Adrenal gland (tissue), 5 donors: ENCODE measurements at regions not wholly inside any gene's neighbourhood (a gene's known extent, or its start where the extent isn't known, plus 50 kb on each side); places are given as distances from the start of the nearest gene placed in this dataset.

Source experiments
- POLR2A ChIP-seq, 2 donors: fragments of 450-650 bp; IDR thresholded peaks; one replicate each; pipeline ENCODE4 v1.6.1; 2017; ENCODE audit warnings: antibody characterized with exemption in 2 of 2, mild to moderate bottlenecking in 2 of 2, moderate library complexity in 1 of 2
- TF ChIP-seq, protein P1 (sequence below), 6 experiments: fragments of 450-650 bp in 4 of 6; fragments of 200-600 bp in 2 of 6; sonication (generic) in 1 of 6; IDR thresholded peaks; 1 replicate in 5 of 6; 2 replicates in 1 of 6; pipeline versions ENCODE4 v1.5.1 to v1.8.0; 2016 to 2021; ENCODE audit warnings: antibody characterized with exemption in 6 of 6, mild to moderate bottlenecking in 2 of 6, moderate library complexity in 1 of 6
- donor health status: DM: no; HTN: no; CAD: no.

GRCh38 chr10:43931308-43931930 lies 282.7 kb upstream of the ZNF32 start:
- TF ChIP-seq POLR2A (IDR thresholded peaks at IDR 0.05) = no peak
- TF ChIP-seq, protein P1, sequence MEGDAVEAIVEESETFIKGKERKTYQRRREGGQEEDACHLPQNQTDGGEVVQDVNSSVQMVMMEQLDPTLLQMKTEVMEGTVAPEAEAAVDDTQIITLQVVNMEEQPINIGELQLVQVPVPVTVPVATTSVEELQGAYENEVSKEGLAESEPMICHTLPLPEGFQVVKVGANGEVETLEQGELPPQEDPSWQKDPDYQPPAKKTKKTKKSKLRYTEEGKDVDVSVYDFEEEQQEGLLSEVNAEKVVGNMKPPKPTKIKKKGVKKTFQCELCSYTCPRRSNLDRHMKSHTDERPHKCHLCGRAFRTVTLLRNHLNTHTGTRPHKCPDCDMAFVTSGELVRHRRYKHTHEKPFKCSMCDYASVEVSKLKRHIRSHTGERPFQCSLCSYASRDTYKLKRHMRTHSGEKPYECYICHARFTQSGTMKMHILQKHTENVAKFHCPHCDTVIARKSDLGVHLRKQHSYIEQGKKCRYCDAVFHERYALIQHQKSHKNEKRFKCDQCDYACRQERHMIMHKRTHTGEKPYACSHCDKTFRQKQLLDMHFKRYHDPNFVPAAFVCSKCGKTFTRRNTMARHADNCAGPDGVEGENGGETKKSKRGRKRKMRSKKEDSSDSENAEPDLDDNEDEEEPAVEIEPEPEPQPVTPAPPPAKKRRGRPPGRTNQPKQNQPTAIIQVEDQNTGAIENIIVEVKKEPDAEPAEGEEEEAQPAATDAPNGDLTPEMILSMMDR (IDR thresholded peaks at IDR 0.05) = no peak
